GM19467 (cell line): ENCODE measurements at regions not wholly inside any gene's neighbourhood (a gene's known extent, or its start where the extent isn't known, plus 50 kb on each side); places are given as distances from the start of the nearest gene placed in this dataset.
"Not testable (repeated sequence)": the region's sequence is repeated elsewhere in the genome, so short reads cannot be mapped to it uniquely, and the experiment has no call there.

ENCODE experiments used
- ATAC-seq: cut with Tn5 transposase; IDR thresholded peaks from one replicate; pipeline ENCODE4 v1.9.1; 2021; ENCODE audit warnings: mild to moderate bottlenecking, moderate library complexity; ENCODE audit not compliant: unreplicated experiment

GRCh38 chr15:21357056-21357455 is 83.2 kb downstream of the POTEB3 start:
- ATAC-seq = not testable (repeated sequence)

- ATAC-seq = not testable (repeated sequence)
These were observed 84.4 kb downstream of the POTEB3 start for GRCh38 chr15:21355944-21356343.

GRCh38 chr15:21354597-21354996 is 85.7 kb downstream of the POTEB3 start:
- ATAC-seq = not testable (repeated sequence)

- not testable (repeated sequence) for ATAC-seq
These were observed 87.5 kb downstream of the POTEB3 start for GRCh38 chr15:21352670-21353318.

- ATAC-seq = not testable (repeated sequence)
These were observed 95.3 kb downstream of the POTEB3 start for GRCh38 chr15:21344960-21345359.

- ATAC-seq = not testable (repeated sequence)
These were observed 95.8 kb downstream of the POTEB3 start for GRCh38 chr15:21344500-21344899.

GRCh38 chr15:21337028-21337427 is 103.3 kb downstream of the POTEB3 start:
- ATAC-seq = not testable (repeated sequence)

- not testable (repeated sequence) for ATAC-seq
These were observed 115.4 kb downstream of the POTEB3 start for GRCh38 chr15:21324720-21325460.

GRCh38 chr15:21284353-21284752 is 155.9 kb downstream of the POTEB3 start:
- not testable (repeated sequence) for ATAC-seq

- ATAC-seq = peak; percentile 85
These were observed 157.1 kb downstream of the POTEB3 start for GRCh38 chr15:21283210-21283609.

GRCh38 chr15:21280272-21280671 is 160.0 kb downstream of the POTEB3 start:
- ATAC-seq = not testable (repeated sequence)

- ATAC-seq = not testable (repeated sequence)
These were observed 167.9 kb downstream of the POTEB3 start for GRCh38 chr15:21272176-21272982.

- ATAC-seq = no peak
These were observed 168.7 kb downstream of the POTEB3 start for GRCh38 chr15:21271566-21271965.

- ATAC-seq = no peak
These were observed 169.8 kb downstream of the POTEB3 start for GRCh38 chr15:21270474-21270873.

- not testable (repeated sequence) for ATAC-seq
These were observed 170.6 kb downstream of the POTEB3 start for GRCh38 chr15:21269673-21270072.

- ATAC-seq = no peak
These were observed 171.2 kb downstream of the POTEB3 start for GRCh38 chr15:21269121-21269520.

GRCh38 chr15:21268436-21268940 is 171.8 kb downstream of the POTEB3 start:
- no peak for ATAC-seq

- ATAC-seq = no peak
These were observed 172.5 kb downstream of the POTEB3 start for GRCh38 chr15:21267671-21268395.

GRCh38 chr15:21267226-21267625 is 173.1 kb downstream of the POTEB3 start:
- no peak for ATAC-seq

GRCh38 chr15:21265628-21266027 is 174.7 kb downstream of the POTEB3 start:
- not testable (repeated sequence) for ATAC-seq
